GM18519 (cell line): ENCODE measurements at regions not wholly inside any gene's neighbourhood (a gene's known extent, or its start where the extent isn't known, plus 50 kb on each side); places are given as distances from the start of the nearest gene placed in this dataset.

ENCODE experiments used
- ATAC-seq: cut with Tn5 transposase; IDR thresholded peaks from one replicate; pipeline ENCODE4 v1.9.1; 2021; ENCODE audit warnings: mild to moderate bottlenecking, moderate library complexity; ENCODE audit not compliant: unreplicated experiment, low FRiP score

GRCh38 chr22:48091060-48091650, 1328.7 kb downstream of the TBC1D22A start:
- ATAC-seq = no peak

DNA sequence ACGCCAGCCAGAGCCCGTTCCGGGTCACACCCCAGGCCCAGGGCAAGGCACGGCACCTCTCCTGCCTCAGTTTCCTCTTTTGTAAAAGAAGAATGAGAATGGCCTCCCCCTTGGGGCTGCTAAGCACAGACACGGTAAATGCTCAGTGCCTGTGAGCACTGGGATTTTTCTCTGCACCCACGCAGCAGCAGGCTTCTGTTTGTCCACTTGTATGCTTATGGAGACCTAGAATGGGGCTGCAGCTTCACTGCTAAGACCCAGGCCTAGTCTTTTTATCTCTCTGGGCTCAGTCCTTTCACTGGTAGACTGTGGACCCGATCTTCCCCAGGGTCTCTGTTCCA, 1327.9 kb downstream of the TBC1D22A start:
- ATAC-seq = no peak

GRCh38 chr22:48089601-48090331, 1327.3 kb downstream of the TBC1D22A start:
- ATAC-seq = no peak

DNA sequence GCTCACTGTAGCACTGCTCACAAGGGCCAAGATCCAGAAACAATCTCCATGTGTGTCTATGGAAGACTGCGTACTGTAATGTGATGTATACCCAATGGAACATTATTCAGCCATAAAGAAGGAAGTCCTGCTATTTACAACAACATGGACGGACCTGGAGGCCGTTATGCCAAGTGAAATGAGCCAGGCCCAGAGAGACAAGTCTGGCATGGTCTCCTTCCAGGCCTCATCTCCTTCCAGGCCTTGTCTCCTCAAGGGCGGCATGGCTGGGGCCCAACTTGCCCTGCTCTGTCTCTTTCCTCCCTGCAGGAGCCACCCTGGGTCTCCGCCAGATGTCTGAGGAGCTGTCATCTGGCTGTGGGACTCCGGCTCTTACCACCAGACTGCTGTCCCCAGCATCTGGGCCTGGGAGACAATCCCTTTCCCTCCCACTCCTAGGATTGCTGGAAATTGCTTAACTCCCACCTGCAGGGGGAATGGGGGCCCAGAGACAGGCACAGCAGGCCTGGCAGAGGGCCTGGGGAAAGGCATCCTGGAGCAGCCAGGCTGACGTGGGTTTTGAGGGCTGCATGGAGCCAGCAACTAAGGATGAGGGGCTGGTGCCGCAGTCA, 1326.6 kb downstream of the TBC1D22A start:
- no peak for ATAC-seq

DNA sequence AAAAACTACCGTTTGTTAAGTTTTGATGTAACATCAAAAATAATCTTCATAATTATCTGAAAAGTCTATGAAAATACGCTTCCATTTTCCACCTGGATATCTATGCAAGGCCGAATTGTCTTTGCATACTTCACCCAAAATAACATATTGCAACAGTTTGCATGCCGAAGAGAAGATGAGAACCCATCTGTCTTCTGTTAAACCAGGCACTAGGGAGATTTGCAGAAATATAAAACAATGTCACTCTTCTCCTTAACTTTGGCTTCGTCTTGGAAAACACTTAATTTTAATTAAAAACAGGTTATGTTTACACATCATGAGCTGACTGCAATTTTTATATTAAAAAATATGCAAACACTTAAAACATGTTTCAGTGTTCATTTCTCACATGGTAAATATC, 1325.8 kb downstream of the TBC1D22A start:
- ATAC-seq = no peak

GRCh38 chr22:48085901-48086645, 1323.6 kb downstream of the TBC1D22A start:
- no peak for ATAC-seq

GRCh38 chr22:48084729-48085050, 1322.2 kb downstream of the TBC1D22A start:
- no peak for ATAC-seq

DNA sequence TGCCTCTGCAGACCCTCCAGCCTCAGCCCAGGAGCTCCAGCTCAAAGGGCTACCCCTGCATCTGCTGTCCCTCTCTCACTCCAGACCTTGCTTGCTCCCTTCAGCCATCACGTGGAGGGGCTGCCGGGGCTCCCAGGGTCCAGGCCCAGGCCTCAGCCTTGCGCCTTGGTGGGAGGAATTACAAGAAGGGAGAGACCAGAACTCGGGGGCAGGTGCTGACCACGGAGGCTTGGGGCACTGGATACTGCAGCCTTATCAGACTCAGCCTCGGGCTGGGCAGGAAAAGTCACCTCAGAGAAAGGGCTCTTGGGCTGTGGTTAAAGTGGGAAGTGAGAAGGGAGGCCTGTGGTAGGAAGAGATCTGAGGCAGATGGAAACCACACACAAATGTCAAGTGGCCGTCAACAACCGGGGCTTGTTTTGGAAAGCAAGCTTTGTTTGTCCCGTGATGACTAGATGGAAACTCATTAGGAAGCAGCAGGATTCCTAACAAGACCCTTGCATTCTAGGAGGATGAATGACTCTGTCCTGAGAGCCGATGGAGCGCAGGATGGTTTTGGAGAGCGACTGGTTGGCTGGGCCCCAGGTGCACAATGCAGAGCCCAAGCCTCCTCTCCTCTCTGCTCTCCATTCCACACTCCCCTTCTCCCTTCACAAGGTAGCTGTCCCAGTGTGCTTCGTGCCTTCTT, 1321.7 kb downstream of the TBC1D22A start:
- no peak for ATAC-seq

DNA sequence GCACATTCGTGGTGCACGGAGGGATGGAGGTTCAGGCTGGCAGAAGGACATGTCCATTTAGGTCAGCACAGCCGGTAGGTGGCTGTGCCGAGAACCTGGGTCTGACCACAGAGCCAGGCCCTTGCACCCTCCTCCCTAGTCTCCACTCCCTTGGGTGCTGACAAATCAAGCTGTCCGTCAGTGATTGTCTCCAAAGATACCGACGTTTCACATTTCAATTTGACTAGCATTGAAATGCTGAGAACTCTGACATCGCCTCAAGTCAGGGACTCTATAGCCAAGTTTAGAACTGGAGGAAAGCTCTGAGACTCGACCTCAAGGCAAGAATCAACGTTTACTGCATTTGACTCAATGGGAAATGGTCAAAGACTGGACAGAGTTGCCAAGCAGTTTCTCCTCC, 1321.1 kb downstream of the TBC1D22A start:
- ATAC-seq = no peak

DNA sequence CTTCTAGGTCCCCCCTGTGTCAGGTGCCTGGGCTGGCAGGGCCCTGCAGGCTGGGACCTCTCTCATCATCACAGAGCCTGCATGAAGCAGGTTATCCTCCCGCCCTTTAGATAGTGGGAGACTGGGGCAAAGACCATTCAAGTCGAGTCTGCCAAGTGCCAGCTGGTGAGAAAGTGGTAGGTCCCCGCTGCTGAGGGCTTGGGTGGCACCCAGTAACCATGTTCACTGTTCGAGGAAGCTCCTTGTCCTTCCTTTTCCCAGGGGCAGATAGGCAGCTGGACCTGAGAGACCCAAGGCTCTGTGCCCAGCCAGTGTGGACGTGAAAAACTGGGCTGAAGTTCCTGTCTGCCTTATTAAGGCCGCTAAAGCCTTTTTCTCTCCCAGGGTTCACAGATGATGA, 1319.8 kb downstream of the TBC1D22A start:
- ATAC-seq = no peak

DNA sequence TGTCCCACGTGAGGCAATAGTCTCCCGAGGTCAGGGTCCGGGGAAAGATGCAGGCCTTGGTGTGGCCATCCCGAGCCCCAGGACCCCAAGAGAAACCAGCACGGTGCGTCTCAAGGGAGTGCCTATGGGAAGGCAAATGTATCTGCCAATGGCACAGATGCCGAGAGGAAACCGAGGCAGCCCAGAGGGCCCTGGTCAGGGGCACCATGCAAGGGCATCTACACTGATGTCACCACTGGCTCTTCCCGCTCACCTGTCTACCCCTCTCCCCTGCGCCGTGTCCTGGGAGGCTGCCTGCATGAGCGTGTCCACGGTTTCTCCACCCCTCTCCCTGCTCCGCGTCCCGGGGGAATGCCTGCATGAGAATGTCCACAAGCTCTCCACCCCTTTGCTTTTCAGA, 1318.8 kb downstream of the TBC1D22A start:
- no peak for ATAC-seq

- no peak for ATAC-seq
Measured at GRCh38 chr22:48080316-48081165, 1318.1 kb downstream of the TBC1D22A start.

GRCh38 chr22:48079505-48080290, 1317.2 kb downstream of the TBC1D22A start:
- ATAC-seq = no peak

GRCh38 chr22:48078825-48079224, 1316.4 kb downstream of the TBC1D22A start:
- no peak for ATAC-seq

DNA sequence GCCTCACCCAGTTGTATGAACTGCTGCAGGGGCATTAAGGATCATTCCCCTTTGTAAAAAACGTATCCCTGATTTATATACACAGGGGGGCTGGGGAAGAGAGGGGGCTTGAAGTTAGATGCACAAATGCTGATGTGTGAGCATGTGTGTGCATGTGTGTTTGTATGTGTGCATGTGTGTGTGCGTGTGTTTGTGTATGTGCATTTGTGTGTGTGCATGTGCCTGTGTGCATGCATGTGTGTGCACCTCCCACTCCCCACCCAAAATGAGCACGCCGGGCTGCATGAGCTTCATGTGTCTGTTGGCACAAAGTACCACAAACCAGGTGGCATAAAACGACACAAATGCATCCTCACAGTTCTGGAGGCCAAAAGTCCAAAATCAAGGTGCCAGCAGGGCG, 1315.2 kb downstream of the TBC1D22A start:
- no peak for ATAC-seq

DNA sequence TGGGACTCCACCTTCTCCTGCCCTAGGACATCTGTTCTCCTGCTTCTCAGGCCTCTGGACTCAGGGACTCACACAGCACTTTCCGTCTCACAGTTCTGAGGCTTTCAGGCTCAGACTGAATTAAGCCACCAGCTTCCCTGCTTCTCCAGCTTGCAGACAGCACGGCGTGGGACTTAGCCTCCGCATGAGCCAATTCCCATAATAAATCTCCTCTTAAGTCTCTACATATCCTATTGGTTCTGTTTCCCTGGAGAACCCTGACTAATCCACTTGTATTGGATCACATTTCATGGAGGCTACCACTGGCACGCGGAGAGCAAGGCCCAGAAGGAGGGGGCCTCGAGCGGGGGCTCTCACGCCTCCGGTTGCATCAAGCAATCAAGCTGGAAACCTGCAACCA, 1313.6 kb downstream of the TBC1D22A start:
- no peak for ATAC-seq

GRCh38 chr22:48075604-48076003, 1313.2 kb downstream of the TBC1D22A start:
- no peak for ATAC-seq

- ATAC-seq = no peak
Measured at GRCh38 chr22:48072777-48073176, 1310.3 kb downstream of the TBC1D22A start.

DNA sequence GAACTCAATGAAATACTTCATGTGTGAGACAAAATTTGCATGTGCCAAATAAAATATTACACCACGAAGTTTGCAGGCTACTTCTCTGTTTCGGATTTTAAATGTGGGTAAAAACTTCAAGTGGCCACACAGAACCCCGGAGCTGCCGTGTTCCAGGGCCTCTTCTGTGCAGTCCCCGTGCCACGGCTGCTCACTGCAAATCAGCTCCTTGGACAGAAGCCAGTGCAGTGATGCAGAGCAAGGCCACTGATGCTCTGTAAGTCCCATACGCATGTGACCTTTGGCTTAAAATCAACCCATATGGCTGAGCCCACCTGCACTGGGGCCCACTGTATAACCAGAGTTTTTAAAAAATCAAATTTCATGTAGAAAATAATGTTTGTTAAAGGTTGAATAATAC, 1309.4 kb downstream of the TBC1D22A start:
- ATAC-seq = no peak
